ACC112 (cell line): ENCODE measurements at regions not wholly inside any gene's neighbourhood (a gene's known extent, or its start where the extent isn't known, plus 50 kb on each side); places are given as distances from the start of the nearest gene placed in this dataset.
"Not testable (repeated sequence)": the region's sequence is repeated elsewhere in the genome, so short reads cannot be mapped to it uniquely, and the experiment has no call there.

Source experiments
- H2AFZ ChIP-seq: fragments of 200-600 bp; sonication (generic); one replicate; pipeline ENCODE4 v1.6.0; 2017; ENCODE audit warnings: antibody characterized with exemption, low read length; ENCODE audit not compliant: unreplicated experiment
- H3K27ac ChIP-seq: fragments of 200-600 bp; sonication (generic); 2 replicates; pipeline ENCODE4 v1.5.1; 2014; ENCODE audit warnings: low read depth, mild to moderate bottlenecking, antibody characterized with exemption, low read length, moderate library complexity
- H3K27me3 ChIP-seq: fragments of 200-600 bp; sonication (generic); 2 replicates; pipeline ENCODE4 v1.6.1; 2014; ENCODE audit warnings: mild to moderate bottlenecking, antibody characterized with exemption, low read length, moderate library complexity, mixed read lengths; ENCODE audit not compliant: insufficient read depth
- H3K36me3 ChIP-seq: fragments of 200-600 bp; sonication (generic); 2 replicates; pipeline ENCODE4 v1.6.1; 2016; ENCODE audit warnings: mild to moderate bottlenecking, antibody characterized with exemption, low read length, moderate library complexity, mixed read lengths; ENCODE audit not compliant: insufficient read depth
- H3K4me1 ChIP-seq: fragments of 200-600 bp; sonication (generic); one replicate; pipeline ENCODE4 v1.6.1; 2016; ENCODE audit warnings: low read length, mixed read lengths; ENCODE audit not compliant: insufficient read depth, unreplicated experiment, control insufficient read depth
- H3K4me3 ChIP-seq: fragments of 200-600 bp; sonication (generic); 2 replicates; pipeline ENCODE4 v1.5.1; 2014; ENCODE audit warnings: mild to moderate bottlenecking, low read depth, low read length
- H3K79me2 ChIP-seq: fragments of 200-600 bp; sonication (generic); one replicate; pipeline ENCODE4 v1.6.0; 2016; ENCODE audit warnings: low read length; ENCODE audit not compliant: control insufficient read depth, unreplicated experiment, insufficient read depth

DNA sequence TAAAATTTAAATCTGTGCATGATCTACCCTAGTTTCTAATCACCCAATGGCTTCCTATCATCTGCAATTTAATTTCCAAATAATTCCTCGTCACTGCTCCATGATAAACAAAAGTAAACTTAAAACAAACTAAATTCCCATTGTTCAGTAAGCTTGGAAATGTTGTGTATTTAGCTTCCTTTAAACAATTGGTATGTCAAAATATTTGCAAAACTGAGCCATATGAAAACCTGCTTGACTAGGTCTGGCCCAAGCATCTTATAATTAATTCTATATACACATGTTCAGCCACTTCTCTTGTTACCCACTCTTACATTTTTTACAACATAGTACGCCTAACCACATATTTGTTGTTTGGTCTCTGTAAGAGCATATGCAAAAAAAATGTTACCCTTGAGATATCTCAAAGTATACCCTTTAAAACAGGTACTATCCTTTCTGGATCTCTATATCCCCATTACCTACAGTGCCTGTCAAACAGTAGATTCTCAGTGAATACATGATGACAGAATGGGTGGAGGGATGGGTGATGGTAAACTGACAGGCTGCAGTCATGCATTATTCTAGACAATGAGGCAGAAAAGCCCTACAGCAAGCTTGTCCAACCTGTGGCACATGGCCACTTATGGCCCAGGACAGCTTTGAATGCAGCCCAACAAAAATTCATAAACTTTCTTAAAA is 1277.9 kb upstream of the TENM4 start:
- no peak overlapping the region for H2AFZ ChIP-seq
- H3K27me3 ChIP-seq = no peaks in the 10 kb centered on the region
- H3K4me1 ChIP-seq = peaks cover 18% of the 10 kb centered on the region
- no peaks in the 10 kb centered on the region for H3K79me2 ChIP-seq
- H3K36me3 ChIP-seq = no peaks in the 10 kb centered on the region
- H3K4me3 ChIP-seq = no peak overlapping the region
- no peak overlapping the region for H3K27ac ChIP-seq

DNA sequence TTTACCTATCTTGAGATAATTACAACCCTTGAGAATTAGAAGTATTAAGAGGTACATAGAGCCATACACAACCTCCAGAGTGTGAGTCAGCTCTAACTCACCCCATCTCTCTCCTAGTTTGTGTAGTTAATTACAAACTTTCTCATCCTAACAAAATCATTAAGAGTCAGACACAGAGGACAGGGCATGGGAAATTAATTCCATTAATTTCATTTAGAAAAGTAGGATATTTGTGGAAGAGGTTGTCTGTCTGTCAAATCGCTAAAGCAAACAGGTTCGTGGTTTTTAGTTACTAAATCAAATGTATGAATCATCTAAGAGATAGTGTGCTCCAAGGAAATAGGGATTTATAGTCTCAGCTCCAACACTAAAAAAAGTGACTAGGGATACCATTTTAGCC is 1261.4 kb upstream of the TENM4 start:
- H3K27me3 ChIP-seq = no peaks in the 10 kb centered on the region
- no peaks in the 10 kb centered on the region for H3K79me2 ChIP-seq
- no peak overlapping the region for H3K4me3 ChIP-seq
- no peaks in the 10 kb centered on the region for H3K36me3 ChIP-seq
- no peak overlapping the region for H2AFZ ChIP-seq
- H3K4me1 ChIP-seq = peaks cover 8% of the 10 kb centered on the region
- no peak overlapping the region for H3K27ac ChIP-seq

DNA sequence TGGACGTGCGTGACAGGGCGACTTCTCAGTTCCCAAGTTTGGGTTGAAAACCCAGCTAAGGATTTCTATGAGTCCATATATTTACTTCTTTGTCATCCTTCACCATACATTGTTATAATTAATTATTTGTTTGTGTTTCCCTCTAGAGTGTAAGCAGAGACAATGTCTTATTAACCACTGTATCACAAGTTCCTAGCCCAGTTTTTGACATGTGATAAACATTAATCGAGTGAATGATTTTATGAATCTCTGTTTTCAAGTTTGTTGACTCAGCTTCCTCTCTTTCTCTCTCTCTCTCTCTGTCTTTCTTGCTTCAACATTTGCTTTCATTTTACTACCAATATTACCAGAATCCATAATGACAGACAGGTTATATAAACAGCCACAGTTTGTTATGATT is 1259.6 kb upstream of the TENM4 start:
- H3K4me1 ChIP-seq = peaks cover 8% of the 10 kb centered on the region
- H3K4me3 ChIP-seq = no peak overlapping the region
- H3K79me2 ChIP-seq = no peaks in the 10 kb centered on the region
- no peaks in the 10 kb centered on the region for H3K27me3 ChIP-seq
- H3K36me3 ChIP-seq = no peaks in the 10 kb centered on the region
- no peak overlapping the region for H3K27ac ChIP-seq
- H2AFZ ChIP-seq = no peak overlapping the region

DNA sequence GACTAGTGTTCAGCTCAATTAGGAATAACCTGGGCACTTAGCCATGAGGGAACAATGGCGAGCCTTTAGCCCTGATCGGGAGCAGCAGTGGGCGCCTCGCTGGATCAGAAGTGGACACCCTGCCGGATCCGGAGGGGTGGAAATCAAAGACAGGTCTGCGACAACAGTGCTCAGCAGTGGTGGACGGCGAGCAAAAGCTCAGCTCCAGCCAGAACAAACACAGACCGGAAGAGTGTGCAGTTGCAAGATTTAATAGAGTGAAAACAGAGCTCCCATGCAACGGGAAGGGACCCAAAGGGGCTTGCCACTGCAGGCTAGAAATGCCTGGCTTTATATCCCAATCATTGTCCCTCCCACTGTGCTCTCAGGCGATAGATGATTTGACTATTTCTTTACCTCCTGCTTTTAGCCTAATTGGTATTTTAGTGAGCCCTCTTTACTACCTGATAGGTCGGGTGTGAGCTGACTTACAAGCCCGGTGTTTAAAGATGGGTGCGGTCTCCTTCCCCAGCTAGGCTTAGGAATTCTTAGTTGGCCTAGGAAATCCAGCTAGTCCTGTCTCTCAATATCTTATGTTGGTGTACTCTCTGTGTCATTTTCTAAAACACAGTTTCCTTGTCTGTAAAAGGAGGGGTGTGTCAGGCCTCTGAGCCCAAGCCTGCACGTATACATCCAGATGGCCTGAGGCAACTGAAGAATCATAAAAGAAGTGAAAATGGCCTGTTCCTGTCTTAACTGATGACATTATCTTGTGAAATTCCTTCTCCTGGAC is 1258.8 kb upstream of the TENM4 start:
- H2AFZ ChIP-seq, H3K79me2 ChIP-seq: not testable (repeated sequence)

DNA sequence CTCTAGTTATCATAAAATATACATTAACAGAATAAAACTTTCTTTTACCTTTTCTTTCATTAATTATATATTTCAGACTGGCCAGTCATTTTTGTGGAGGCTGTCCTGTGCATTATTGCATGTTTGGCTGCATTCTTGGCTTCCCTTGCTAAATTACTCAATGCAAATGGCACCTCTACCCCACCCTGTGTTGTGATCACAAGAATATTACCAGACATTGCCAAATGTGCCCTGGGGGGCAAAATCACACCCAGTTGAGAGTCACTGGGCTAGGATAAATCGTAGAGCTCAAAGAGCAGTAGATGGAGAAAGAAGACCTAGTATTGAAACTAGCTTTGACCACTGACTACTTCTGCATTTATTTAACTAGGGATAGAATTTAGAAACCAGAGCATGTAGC is 1257.8 kb upstream of the TENM4 start:
- peaks cover 8% of the 10 kb centered on the region for H3K4me1 ChIP-seq

More for the DNA sequence above, 1258.8 kb upstream of the TENM4 start:
- H3K4me3 ChIP-seq, H3K27me3 ChIP-seq, H3K4me1 ChIP-seq, H3K36me3 ChIP-seq, H3K27ac ChIP-seq: not testable (repeated sequence)

DNA sequence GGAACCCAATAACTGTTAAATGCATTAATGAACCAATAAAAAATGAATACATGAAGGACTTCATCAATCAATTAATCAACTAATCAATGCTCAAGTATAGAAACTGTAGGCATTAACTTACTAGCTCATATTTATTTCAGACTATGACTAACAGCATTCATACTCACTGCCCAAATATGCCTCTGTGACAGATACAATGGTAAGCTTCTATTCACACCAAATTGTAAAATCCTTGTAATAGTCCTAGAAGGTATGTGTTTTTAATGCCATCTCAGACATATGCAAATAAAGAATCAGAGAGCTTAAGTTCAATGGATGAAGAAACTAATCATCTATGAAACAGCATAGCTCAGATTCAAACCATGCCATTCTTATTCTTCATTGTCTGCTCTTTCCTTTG is 1253.6 kb upstream of the TENM4 start:
- Histone ChIP-seq H3K36me3 (no peaks in the 10 kb centered on the region), H3K27ac (no peak overlapping the region), H3K79me2 (no peaks in the 10 kb centered on the region), H3K27me3 (no peaks in the 10 kb centered on the region), H3K4me3 (no peak overlapping the region), H3K4me1 (no peaks in the 10 kb centered on the region), H2AFZ (no peak overlapping the region)

More for the DNA sequence above, 1257.8 kb upstream of the TENM4 start:
- Histone ChIP-seq H3K27me3 (no peaks in the 10 kb centered on the region), H3K36me3 (no peaks in the 10 kb centered on the region), H3K79me2 (no peaks in the 10 kb centered on the region), H3K4me3 (no peak overlapping the region), H3K27ac (no peak overlapping the region), H2AFZ (no peak overlapping the region)

DNA sequence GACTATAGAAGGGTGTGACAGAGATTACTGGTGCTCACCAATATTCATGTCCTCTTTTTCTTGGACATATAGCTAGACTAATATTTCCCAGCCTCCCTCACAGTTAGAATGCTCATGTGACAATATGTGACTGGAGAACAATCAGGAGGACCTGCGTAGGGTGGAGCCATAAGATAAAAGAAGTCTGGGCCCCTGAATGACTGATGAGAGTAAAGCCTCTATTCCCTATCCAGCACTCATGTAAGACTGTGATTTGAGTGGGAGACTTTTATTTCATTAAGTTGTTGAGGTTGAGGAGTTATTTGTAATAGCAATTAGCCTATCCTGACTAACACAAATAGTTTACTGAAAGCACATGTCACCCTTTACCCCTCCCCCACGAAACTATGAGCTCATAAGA is 1247.1 kb upstream of the TENM4 start:
- Histone ChIP-seq H3K27ac (no peak overlapping the region), H3K4me1 (no peaks in the 10 kb centered on the region), H3K36me3 (no peaks in the 10 kb centered on the region), H2AFZ (no peak overlapping the region), H3K4me3 (no peak overlapping the region), H3K27me3 (no peaks in the 10 kb centered on the region), H3K79me2 (no peaks in the 10 kb centered on the region)

DNA sequence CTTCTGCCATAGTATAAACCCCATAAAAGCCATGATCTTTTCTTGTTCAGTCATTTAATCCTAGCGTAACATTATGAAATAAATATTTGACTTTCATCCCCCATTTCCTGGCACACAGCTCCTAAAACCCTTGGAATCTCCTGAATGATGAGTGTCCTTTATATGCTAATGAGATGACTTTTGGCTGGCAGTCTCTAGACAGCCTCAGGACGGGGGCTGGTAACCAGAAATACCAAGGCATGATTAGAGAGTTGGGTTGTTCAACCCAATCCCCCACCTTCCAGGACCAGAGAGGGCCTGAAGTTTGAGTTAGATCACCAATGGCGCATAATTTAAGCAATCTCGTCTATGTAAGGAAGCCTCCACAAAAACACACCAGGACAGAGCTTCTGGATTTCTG is 1246.1 kb upstream of the TENM4 start:
- Histone ChIP-seq H2AFZ (no peak overlapping the region), H3K4me1 (no peaks in the 10 kb centered on the region), H3K36me3 (no peaks in the 10 kb centered on the region), H3K27me3 (no peaks in the 10 kb centered on the region), H3K79me2 (no peaks in the 10 kb centered on the region), H3K27ac (no peak overlapping the region), H3K4me3 (no peak overlapping the region)

DNA sequence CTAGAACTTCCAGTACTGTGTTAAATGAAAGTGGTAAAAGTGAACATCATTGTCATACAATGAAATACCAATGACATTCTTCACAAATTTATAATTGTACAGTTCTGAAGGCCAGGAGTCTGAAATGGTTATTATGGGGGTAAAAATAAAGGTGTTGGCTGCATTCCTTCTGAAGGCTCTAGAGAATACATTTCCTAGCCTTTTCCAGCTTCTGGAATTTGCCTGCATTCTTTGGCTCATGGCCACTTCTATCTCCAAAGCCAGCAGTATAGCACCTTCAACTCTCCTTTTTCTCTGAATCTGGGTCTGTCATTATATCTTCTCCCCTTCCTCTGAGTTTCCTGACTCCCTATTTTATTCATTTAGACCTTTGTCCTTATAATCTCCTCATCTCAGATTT is 1232.7 kb upstream of the TENM4 start:
- H3K4me1 ChIP-seq = no peaks in the 10 kb centered on the region
- no peak overlapping the region for H3K4me3 ChIP-seq
- H3K27me3 ChIP-seq = peaks cover 5% of the 10 kb centered on the region; the same call in 1 of the 2 replicates

DNA sequence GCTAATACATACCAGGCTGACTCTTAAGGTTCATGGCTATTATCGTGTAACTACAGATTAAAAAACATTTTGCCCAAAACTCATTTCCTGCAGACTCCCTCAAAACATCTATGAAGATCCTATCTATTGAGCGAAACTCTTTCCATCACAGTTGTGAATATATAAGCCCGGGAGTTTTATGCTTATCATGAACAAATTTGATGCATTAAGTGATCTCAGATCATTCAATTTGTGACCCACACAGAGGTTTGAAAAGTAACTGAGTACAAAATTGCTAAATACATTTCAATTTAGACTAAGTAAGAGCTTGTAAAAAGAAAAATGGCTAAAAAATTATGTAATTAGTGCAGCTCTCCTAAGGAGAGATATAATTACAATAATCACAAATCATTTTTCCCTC is 1228.8 kb upstream of the TENM4 start:
- Histone ChIP-seq H3K27ac (no peak overlapping the region), H3K4me1 (no peaks in the 10 kb centered on the region), H3K27me3 (peaks cover 21% of the 10 kb centered on the region), H3K36me3 (no peaks in the 10 kb centered on the region), H3K79me2 (no peaks in the 10 kb centered on the region), H2AFZ (no peak overlapping the region), H3K4me3 (no peak overlapping the region)

More for the DNA sequence above, 1232.7 kb upstream of the TENM4 start:
- no peak overlapping the region for H3K27ac ChIP-seq
- no peaks in the 10 kb centered on the region for H3K36me3 ChIP-seq
- no peaks in the 10 kb centered on the region for H3K79me2 ChIP-seq
- no peak overlapping the region for H2AFZ ChIP-seq

DNA sequence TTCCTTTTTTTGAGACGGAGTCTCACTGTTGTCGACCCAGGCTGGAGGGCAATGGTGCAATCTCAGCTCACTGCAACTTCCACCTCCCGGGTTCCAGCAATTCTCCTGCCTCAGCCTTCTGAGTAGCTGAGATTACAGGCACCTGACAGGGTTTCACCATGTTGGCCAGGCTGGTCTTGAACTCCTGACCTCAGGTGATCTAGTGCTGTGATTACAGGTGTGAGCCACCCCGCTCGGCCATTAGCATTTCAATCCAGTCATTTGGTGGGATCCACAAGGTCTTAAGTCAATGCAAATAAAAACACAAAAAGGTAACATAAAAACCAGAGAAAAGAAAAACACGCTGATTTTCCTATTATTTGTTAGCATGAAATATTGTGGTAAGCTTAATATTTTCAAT is 1227.2 kb upstream of the TENM4 start:
- Histone ChIP-seq H3K79me2 (no peaks in the 10 kb centered on the region), H2AFZ (no peak overlapping the region), H3K27ac (no peak overlapping the region), H3K4me1 (no peaks in the 10 kb centered on the region), H3K36me3 (no peaks in the 10 kb centered on the region), H3K4me3 (no peak overlapping the region), H3K27me3 (peaks cover 26% of the 10 kb centered on the region)
